Left lung (tissue), 4 donors: ENCODE measurements at regions not wholly inside any gene's neighbourhood (a gene's known extent, or its start where the extent isn't known, plus 50 kb on each side); places are given as distances from the start of the nearest gene placed in this dataset.

Experiments
- ATAC-seq: fragments of 200-7000 bp; cut with Tn5 transposase; one replicate; pipeline ENCODE4 v1.9.1; 2020; ENCODE audit warnings: moderate library complexity
- DNase-seq, 4 donors: peaks; one replicate each; pipeline ENCODE4 v3.0.0-alpha.2; 2013 to 2020
- H3K27ac ChIP-seq, 2 donors: fragments of 200-600 bp; sonication (generic) in 1 of 2; one replicate each; pipeline versions ENCODE4 v1.5.0 to v1.8.0; 2020 to 2021
- H3K27me3 ChIP-seq, 2 donors: fragments of 200-600 bp; sonication (generic) in 1 of 2; one replicate each; pipeline versions ENCODE4 v1.5.0 to v1.8.0; 2020 to 2021
- H3K36me3 ChIP-seq, 2 donors: fragments of 200-600 bp; sonication (generic) in 1 of 2; one replicate each; pipeline versions ENCODE4 v1.5.0 to v1.8.0; 2020 to 2021
- H3K4me1 ChIP-seq, 2 donors: fragments of 200-600 bp; one replicate each; pipeline ENCODE4 v1.8.0; 2021
- H3K4me3 ChIP-seq, 2 donors: fragments of 200-600 bp; sonication (generic) in 1 of 2; one replicate each; pipeline versions ENCODE4 v1.5.0 to v1.8.0; 2020 to 2021; ENCODE audit warnings: mild to moderate bottlenecking in 1 of 2
- H3K9me3 ChIP-seq, 2 donors: fragments of 200-600 bp; sonication (generic) in 1 of 2; one replicate each; pipeline versions ENCODE4 v1.5.0 to v1.8.0; 2020 to 2021
- CTCF ChIP-seq, 2 donors: fragments of 200-600 bp; sonication (generic) in 1 of 2; IDR thresholded peaks; one replicate each; pipeline versions ENCODE4 v1.5.0 to v1.8.0; 2021; ENCODE audit warnings: antibody characterized with exemption in 2 of 2
- intact Hi-C, 2 donors: fragments of 100-400 bp; cut with DNase I; formaldehyde crosslinking; loops; one replicate each; pipeline versions ENCODE4 v1.11.2 to v1.14.2; 2022
- donor health status: DM: no; HTN: yes; CAD: no.
- donor health status: DM: no; HTN: no; CAD: no.

DNA sequence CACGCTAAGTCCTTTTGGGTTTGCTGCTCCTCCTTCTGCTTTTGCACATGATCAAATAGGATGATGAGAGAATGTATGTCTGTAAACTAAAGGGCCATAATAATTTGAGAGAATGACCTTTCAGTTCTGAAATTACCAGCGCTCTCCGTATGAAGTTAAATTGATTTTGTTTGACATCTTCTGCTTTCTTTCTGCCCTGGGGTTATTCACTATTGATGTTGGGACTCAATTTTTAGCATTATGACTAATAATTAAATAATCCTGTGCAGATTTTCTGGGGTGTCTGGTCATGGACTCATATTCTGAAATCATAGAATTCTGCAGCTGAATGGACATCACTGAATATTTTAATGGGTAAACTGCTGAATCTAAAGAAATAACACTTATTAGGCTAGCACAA lies 423.2 kb downstream of the POM121L12 start:
- intact Hi-C loops, result no loop called here
- Histone ChIP-seq H3K36me3 (no peaks in the 10 kb centered on the region), H3K27ac (no peak overlapping the region), H3K4me3 (no peak overlapping the region), H3K27me3 (no peaks in the 10 kb centered on the region), H3K9me3 (no peaks in the 10 kb centered on the region), H3K4me1 (no peaks in the 10 kb centered on the region)
- ATAC-seq (no peak), DNase-seq (no peak)
- no peak for TF ChIP-seq CTCF (IDR thresholded peaks at IDR 0.05)

GRCh38 chr7:53466371-53466770 lies 430.9 kb downstream of the POM121L12 start:
- Histone ChIP-seq H3K27me3 (no peaks in the 10 kb centered on the region), H3K4me1 (no peaks in the 10 kb centered on the region), H3K9me3 (peaks cover 0 to 3% of the 10 kb centered on the region in 2 donors), H3K4me3 (no peak overlapping the region), H3K27ac (no peak overlapping the region), H3K36me3 (no peaks in the 10 kb centered on the region)
- intact Hi-C loops, result no loop called here
- DNase-seq (no peak), ATAC-seq (no peak)
- TF ChIP-seq CTCF (IDR thresholded peaks at IDR 0.05), result no peak

DNA sequence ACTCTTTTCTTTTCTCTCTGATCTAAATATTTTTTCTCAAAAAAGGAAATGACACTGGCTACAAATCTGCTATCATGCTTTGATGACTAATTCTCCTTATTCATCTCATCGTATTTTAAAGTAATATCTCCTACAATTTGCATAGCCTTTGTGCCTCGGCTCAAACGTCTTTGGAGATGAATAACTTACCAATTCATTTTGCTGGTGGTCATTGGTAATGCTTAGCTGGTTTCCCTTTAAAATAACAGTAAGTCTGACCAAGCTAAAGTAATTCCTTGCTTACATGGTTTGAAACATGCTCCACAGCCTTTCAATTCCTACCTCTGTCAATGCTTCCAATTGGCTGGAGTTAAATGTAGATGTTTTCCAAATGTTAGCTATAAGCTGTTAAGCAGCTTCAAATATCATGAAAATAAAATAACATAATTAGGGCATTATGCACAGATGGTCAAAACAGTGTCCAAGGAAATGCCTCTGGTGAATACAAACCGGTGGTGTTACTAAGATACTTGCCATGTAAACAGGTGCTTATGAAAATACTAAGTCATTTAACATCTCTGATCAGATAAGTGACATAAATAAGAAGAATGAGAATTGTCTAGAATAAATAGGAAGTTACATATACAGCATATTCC lies 435.0 kb downstream of the POM121L12 start:
- no peak for TF ChIP-seq CTCF (IDR thresholded peaks at IDR 0.05)
- H3K36me3 ChIP-seq, result no peaks in the 10 kb centered on the region
- intact Hi-C loops, result no loop called here
- peaks cover 0 to 6% of the 10 kb centered on the region in 2 donors for H3K9me3 ChIP-seq
- no peak overlapping the region for H3K27ac ChIP-seq
- no peaks in the 10 kb centered on the region for H3K4me1 ChIP-seq
- no peaks in the 10 kb centered on the region for H3K27me3 ChIP-seq
- H3K4me3 ChIP-seq, result no peak overlapping the region
- ATAC-seq (no peak), DNase-seq (no peak)

DNA sequence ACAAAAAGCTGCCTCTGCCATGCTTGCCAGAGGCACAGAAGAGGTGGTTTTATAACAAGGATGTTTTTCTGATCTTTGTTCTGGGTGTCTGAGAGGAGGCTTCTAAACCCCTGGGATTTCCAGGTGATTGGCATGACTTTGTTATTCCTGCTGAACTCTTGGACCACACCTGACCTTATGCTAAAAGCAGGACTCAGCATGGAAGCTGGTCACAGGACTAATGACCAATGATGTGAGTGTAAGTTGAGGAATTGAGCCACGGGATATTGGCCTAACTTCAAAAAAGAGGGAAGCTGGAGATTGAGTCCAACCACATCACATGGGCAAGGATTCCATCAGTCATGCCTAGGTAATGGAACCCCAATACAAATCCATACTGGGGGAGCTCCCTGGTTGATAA lies 437.9 kb downstream of the POM121L12 start:
- no peak for ATAC-seq
- Histone ChIP-seq H3K9me3 (peaks cover 0 to 3% of the 10 kb centered on the region in 2 donors), H3K27ac (no peak overlapping the region), H3K4me1 (no peaks in the 10 kb centered on the region), H3K36me3 (no peaks in the 10 kb centered on the region), H3K4me3 (no peak overlapping the region), H3K27me3 (no peaks in the 10 kb centered on the region)
- intact Hi-C loops, result no loop called here
- TF ChIP-seq CTCF (IDR thresholded peaks at IDR 0.05), result no peak
- no peak for DNase-seq

GRCh38 chr7:53475776-53476175 lies 440.3 kb downstream of the POM121L12 start:
- intact Hi-C loops, result no loop called here
- no peak for TF ChIP-seq CTCF (IDR thresholded peaks at IDR 0.05)
- DNase-seq (no peak), ATAC-seq (no peak)
- Histone ChIP-seq H3K4me1 (no peaks in the 10 kb centered on the region), H3K27ac (no peak overlapping the region), H3K4me3 (no peak overlapping the region), H3K27me3 (no peaks in the 10 kb centered on the region), H3K36me3 (no peaks in the 10 kb centered on the region), H3K9me3 (peaks cover 0 to 3% of the 10 kb centered on the region in 2 donors)
